NCI-H345 (cell line): ENCODE measurements at regions not wholly inside any gene's neighbourhood (a gene's known extent, or its start where the extent isn't known, plus 50 kb on each side); places are given as distances from the start of the nearest gene placed in this dataset.
"Not testable (repeated sequence)": the region's sequence is repeated elsewhere in the genome, so short reads cannot be mapped to it uniquely, and the experiment has no call there.

ENCODE experiments used
- DNase-seq: peaks from one replicate; lab custom pipeline; 2025; lab: John Stamatoyannopoulos, UW

- no peak for DNase-seq
Measured at GRCh38 chr5:3484836-3485235, 110.8 kb upstream of the IRX1 start.

- no peak for DNase-seq
Measured at GRCh38 chr5:3481175-3481574, 114.5 kb upstream of the IRX1 start.

GRCh38 chr5:3475674-3476073, 120.0 kb upstream of the IRX1 start:
- no peak for DNase-seq

- DNase-seq, result no peak
Measured at GRCh38 chr5:3466392-3466791, 129.2 kb upstream of the IRX1 start.

- DNase-seq, result no peak
Measured at GRCh38 chr5:3460416-3460815, 135.2 kb upstream of the IRX1 start.

- no peak for DNase-seq
Measured at GRCh38 chr5:3456121-3456681, 139.4 kb upstream of the IRX1 start.

GRCh38 chr5:3454028-3454427, 141.6 kb upstream of the IRX1 start:
- DNase-seq, result not testable (repeated sequence)

GRCh38 chr5:3452622-3453021, 143.0 kb upstream of the IRX1 start:
- no peak for DNase-seq

GRCh38 chr5:3451961-3452360, 143.7 kb upstream of the IRX1 start:
- no peak for DNase-seq

GRCh38 chr5:3449481-3449880, 146.2 kb upstream of the IRX1 start:
- no peak for DNase-seq

GRCh38 chr5:3446410-3446809, 149.2 kb upstream of the IRX1 start:
- no peak for DNase-seq

- DNase-seq, result not testable (repeated sequence)
Measured at GRCh38 chr5:3445517-3445916, 150.1 kb upstream of the IRX1 start.

GRCh38 chr5:3432135-3432534, 163.5 kb upstream of the IRX1 start:
- DNase-seq, result no peak

GRCh38 chr5:3430691-3431090, 164.9 kb upstream of the IRX1 start:
- no peak for DNase-seq

- DNase-seq, result peak; percentile 39
Measured at GRCh38 chr5:3429962-3430361, 165.7 kb upstream of the IRX1 start.

GRCh38 chr5:3428334-3428733, 167.3 kb upstream of the IRX1 start:
- peak; percentile 46 for DNase-seq

GRCh38 chr5:3424946-3425345, 170.7 kb upstream of the IRX1 start:
- DNase-seq, result no peak

GRCh38 chr5:3417376-3417943, 178.2 kb upstream of the IRX1 start:
- DNase-seq, result no peak

- DNase-seq, result no peak
Measured at GRCh38 chr5:3414371-3414770, 181.3 kb upstream of the IRX1 start.

GRCh38 chr5:3412146-3412545, 183.5 kb upstream of the IRX1 start:
- DNase-seq, result no peak

- DNase-seq, result no peak
Measured at GRCh38 chr5:3411363-3411762, 184.3 kb upstream of the IRX1 start.

- DNase-seq, result no peak
Measured at GRCh38 chr5:3401635-3402034, 194.0 kb upstream of the IRX1 start.

- no peak for DNase-seq
Measured at GRCh38 chr5:3400659-3401058, 195.0 kb upstream of the IRX1 start.

- no peak for DNase-seq
Measured at GRCh38 chr5:3394891-3395599, 200.6 kb upstream of the IRX1 start.
